ENCODE measurements at regions not wholly inside any gene's neighbourhood (a gene's known extent, or its start where the extent isn't known, plus 50 kb on each side); places are given as distances from the start of the nearest gene placed in this dataset.

GRCh38 chr3:24598695-24599470 lies 104.2 kb upstream of the THRB start:
- no peak for DNase-seq

- DNase-seq: no peak
These were observed 106.7 kb upstream of the THRB start for GRCh38 chr3:24601066-24601939.

GRCh38 chr3:24604215-24604614 lies 109.6 kb upstream of the THRB start:
- no peak for DNase-seq

- DNase-seq: no peak
These were observed 110.9 kb upstream of the THRB start for GRCh38 chr3:24605511-24606028.

GRCh38 chr3:24607281-24607680 lies 112.6 kb upstream of the THRB start:
- DNase-seq: no peak

- DNase-seq: no peak
These were observed 114.2 kb upstream of the THRB start for GRCh38 chr3:24608701-24609390.

GRCh38 chr3:24614359-24614758 lies 119.7 kb upstream of the THRB start:
- DNase-seq: no peak

- DNase-seq: no peak
These were observed 120.5 kb upstream of the THRB start for GRCh38 chr3:24615177-24615576.

- DNase-seq: no peak
These were observed 121.6 kb upstream of the THRB start for GRCh38 chr3:24616110-24616829.

GRCh38 chr3:24622138-24622537 lies 127.5 kb upstream of the THRB start:
- no peak for DNase-seq

GRCh38 chr3:24622696-24623225 lies 128.1 kb upstream of the THRB start:
- DNase-seq: no peak

- DNase-seq: no peak
These were observed 129.0 kb upstream of the THRB start for GRCh38 chr3:24623657-24624056.

GRCh38 chr3:24624938-24625681 lies 130.5 kb upstream of the THRB start:
- DNase-seq: no peak

- DNase-seq: no peak
These were observed 134.0 kb upstream of the THRB start for GRCh38 chr3:24628523-24629258.

GRCh38 chr3:24631481-24631880 lies 136.8 kb upstream of the THRB start:
- DNase-seq: no peak

GRCh38 chr3:24639061-24639460 lies 144.4 kb upstream of the THRB start:
- no peak for DNase-seq

GRCh38 chr3:24639481-24640329 lies 145.1 kb upstream of the THRB start:
- DNase-seq: no peak

GRCh38 chr3:24640330-24640877 lies 145.8 kb upstream of the THRB start:
- no peak for DNase-seq

GRCh38 chr3:24641628-24642027 lies 147.0 kb upstream of the THRB start:
- DNase-seq: no peak

GRCh38 chr3:24645047-24645446 lies 150.4 kb upstream of the THRB start:
- DNase-seq: no peak
